Right atrium auricular region (tissue), 2 donors: ENCODE measurements at regions not wholly inside any gene's neighbourhood (a gene's known extent, or its start where the extent isn't known, plus 50 kb on each side); places are given as distances from the start of the nearest gene placed in this dataset.
"Not testable (repeated sequence)": the region's sequence is repeated elsewhere in the genome, so short reads cannot be mapped to it uniquely, and the experiment has no call there.

ENCODE experiments used
- DNase-seq: peaks from one replicate; pipeline ENCODE4 v3.0.0-alpha.2; 2019; ENCODE audit warnings: low spot score
- H3K27ac ChIP-seq, 2 donors: fragments of 200-600 bp; sonication (generic); 1 replicate in 1 of 2; 2 replicates in 1 of 2; pipeline ENCODE4 v1.5.1; 2016 to 2019
- H3K27me3 ChIP-seq, 2 donors: fragments of 200-600 bp; sonication (generic); one replicate each; pipeline versions ENCODE4 v1.5.1 to v1.6.0; 2017 to 2019
- H3K36me3 ChIP-seq: fragments of 200-600 bp; sonication (generic); one replicate; pipeline ENCODE4 v1.5.1; 2016
- H3K4me1 ChIP-seq, 2 donors: fragments of 200-600 bp; sonication (generic); one replicate each; pipeline versions ENCODE4 v1.5.1 to v1.6.0; 2017 to 2019
- H3K4me3 ChIP-seq, 2 donors: fragments of 200-600 bp; sonication (generic); 1 replicate in 1 of 2; 2 replicates in 1 of 2; pipeline ENCODE4 v1.5.1; 2017 to 2019; ENCODE audit warnings: mild to moderate bottlenecking in 1 of 2, moderate library complexity in 1 of 2
- H3K9me3 ChIP-seq, 2 donors: fragments of 200-600 bp; sonication (generic); one replicate each; pipeline ENCODE4 v1.5.1; 2019
- CTCF ChIP-seq, 2 donors: fragments of 200-600 bp; sonication (generic); IDR thresholded peaks; one replicate each; pipeline ENCODE4 v1.5.1; 2019; ENCODE audit warnings: antibody characterized with exemption in 2 of 2

GRCh38 chr4:125639182-125639621 lies 324.4 kb downstream of the FAT4 start:
- Histone ChIP-seq H3K9me3 (no peaks in the 10 kb centered on the region), H3K4me1 (peaks cover 0 to 11% of the 10 kb centered on the region in 2 donors), H3K27me3 (no peaks in the 10 kb centered on the region), H3K4me3 (no peak overlapping the region), H3K36me3 (no peaks in the 10 kb centered on the region), H3K27ac (no peak overlapping the region)
- no peak for TF ChIP-seq CTCF (IDR thresholded peaks at IDR 0.05)
- no peak for DNase-seq

- TF ChIP-seq CTCF (IDR thresholded peaks at IDR 0.05), result no peak
- no peaks in the 10 kb centered on the region for H3K36me3 ChIP-seq
- DNase-seq, result no peak
- no peaks in the 10 kb centered on the region for H3K9me3 ChIP-seq
- no peaks in the 10 kb centered on the region for H3K27me3 ChIP-seq
- H3K4me1 ChIP-seq, result peaks cover 0 to 11% of the 10 kb centered on the region in 2 donors
- H3K27ac ChIP-seq, result no peak overlapping the region
- no peak overlapping the region for H3K4me3 ChIP-seq
Measured at GRCh38 chr4:125641611-125642010, 326.9 kb downstream of the FAT4 start.

GRCh38 chr4:125642645-125643044 lies 327.9 kb downstream of the FAT4 start:
- TF ChIP-seq CTCF (IDR thresholded peaks at IDR 0.05), result no peak
- Histone ChIP-seq H3K27me3 (no peaks in the 10 kb centered on the region), H3K9me3 (no peaks in the 10 kb centered on the region), H3K4me1 (peaks cover 0 to 11% of the 10 kb centered on the region in 2 donors), H3K27ac (no peak overlapping the region), H3K36me3 (no peaks in the 10 kb centered on the region), H3K4me3 (no peak overlapping the region)
- no peak for DNase-seq

DNA sequence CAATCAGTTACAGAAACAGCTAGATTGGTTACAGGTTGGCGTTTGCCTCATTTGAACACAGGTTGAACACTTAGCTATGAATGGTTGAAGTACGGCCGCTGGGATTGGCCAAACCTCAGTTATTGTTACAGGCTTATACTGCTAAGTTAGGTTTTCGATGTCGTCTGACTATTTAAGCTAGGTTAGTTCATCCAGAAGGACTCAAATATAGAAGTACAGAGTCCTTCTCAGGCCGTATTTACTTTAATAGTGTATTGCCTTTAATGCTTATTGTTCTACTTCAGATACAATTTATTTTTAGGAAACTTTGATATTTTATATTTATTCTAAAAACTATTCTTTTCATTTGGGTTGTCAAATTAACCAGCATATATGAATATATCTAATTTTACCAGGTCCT lies 334.7 kb downstream of the FAT4 start:
- Histone ChIP-seq H3K4me3 (no peak overlapping the region), H3K4me1 (no peaks in the 10 kb centered on the region), H3K36me3 (no peaks in the 10 kb centered on the region), H3K27ac (no peak overlapping the region), H3K27me3 (no peaks in the 10 kb centered on the region), H3K9me3 (no peaks in the 10 kb centered on the region)
- TF ChIP-seq CTCF (IDR thresholded peaks at IDR 0.05), result no peak
- DNase-seq, result no peak

DNA sequence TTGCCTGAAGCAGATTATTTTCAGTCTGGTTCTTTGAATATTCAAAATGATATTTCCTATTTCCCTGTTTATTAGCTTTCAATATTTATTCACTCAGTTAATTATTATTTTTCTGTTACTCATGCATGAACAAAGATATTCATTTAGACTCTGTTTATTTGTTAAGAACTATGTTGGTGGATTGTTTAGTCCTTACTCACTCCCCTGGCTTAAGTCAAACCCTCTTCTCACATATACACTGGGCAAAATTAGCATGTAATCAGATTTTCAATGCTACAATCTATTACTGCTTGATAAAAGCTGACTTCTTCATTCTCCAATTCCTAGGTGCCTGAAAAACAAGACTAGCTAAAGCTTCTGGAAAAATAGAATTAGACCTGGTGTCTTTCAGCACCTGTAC lies 335.8 kb downstream of the FAT4 start:
- Histone ChIP-seq H3K4me1 (no peaks in the 10 kb centered on the region), H3K4me3 (no peak overlapping the region), H3K27ac (no peak overlapping the region), H3K27me3 (no peaks in the 10 kb centered on the region), H3K9me3 (no peaks in the 10 kb centered on the region), H3K36me3 (no peaks in the 10 kb centered on the region)
- TF ChIP-seq CTCF (IDR thresholded peaks at IDR 0.05), result no peak
- no peak for DNase-seq

GRCh38 chr4:125651707-125652357 lies 337.1 kb downstream of the FAT4 start:
- not testable (repeated sequence) for DNase-seq, H3K9me3 ChIP-seq

More at GRCh38 chr4:125651707-125652357, 337.1 kb downstream of the FAT4 start:
- H3K27me3 ChIP-seq, H3K36me3 ChIP-seq, H3K4me1 ChIP-seq, H3K27ac ChIP-seq, H3K4me3 ChIP-seq: not testable (repeated sequence)
